ENCODE measurements at regions not wholly inside any gene's neighbourhood (a gene's known extent, or its start where the extent isn't known, plus 50 kb on each side); places are given as distances from the start of the nearest gene placed in this dataset.
"Not testable (repeated sequence)": the region's sequence is repeated elsewhere in the genome, so short reads cannot be mapped to it uniquely, and the experiment has no call there.

- DNase-seq (ENCODE audit: low read depth): no peak
- Histone ChIP-seq H3K9ac (ENCODE audit: low read length) (no peak overlapping the region), H3K9me3 (ENCODE audit: control insufficient read depth, low read length) (no peaks in the 10 kb centered on the region), H3K27me3 (replicated peaks; ENCODE audit: control insufficient read depth, insufficient read depth, low read length) (no peaks in the 10 kb centered on the region), H3K4me1 (ENCODE audit: control insufficient read depth, insufficient read depth, low read length) (no peaks in the 10 kb centered on the region), H3K36me3 (ENCODE audit: control insufficient read depth, insufficient read depth, low read length, severe bottlenecking) (no peaks in the 10 kb centered on the region), H3K4me3 (ENCODE audit: low read length) (no peak overlapping the region)
These were observed 147.2 kb upstream of the KLHL1 start for GRCh38 chr13:70255406-70255991.

- Histone ChIP-seq H3K4me1 (ENCODE audit: control insufficient read depth, insufficient read depth, low read length) (no peaks in the 10 kb centered on the region), H3K4me3 (ENCODE audit: low read length) (no peak overlapping the region), H3K9ac (ENCODE audit: low read length) (no peak overlapping the region), H3K36me3 (ENCODE audit: control insufficient read depth, insufficient read depth, low read length, severe bottlenecking) (no peaks in the 10 kb centered on the region), H3K27me3 (replicated peaks; ENCODE audit: control insufficient read depth, insufficient read depth, low read length) (no peaks in the 10 kb centered on the region), H3K9me3 (ENCODE audit: control insufficient read depth, low read length) (no peaks in the 10 kb centered on the region)
- no peak for DNase-seq (ENCODE audit: low read depth)
These were observed 145.6 kb upstream of the KLHL1 start for GRCh38 chr13:70253834-70254233.

GRCh38 chr13:70253411-70253810, 145.2 kb upstream of the KLHL1 start:
- Histone ChIP-seq H3K9ac (ENCODE audit: low read length) (no peak overlapping the region), H3K4me3 (ENCODE audit: low read length) (no peak overlapping the region), H3K27me3 (replicated peaks; ENCODE audit: control insufficient read depth, insufficient read depth, low read length) (no peaks in the 10 kb centered on the region), H3K36me3 (ENCODE audit: control insufficient read depth, insufficient read depth, low read length, severe bottlenecking) (no peaks in the 10 kb centered on the region), H3K4me1 (ENCODE audit: control insufficient read depth, insufficient read depth, low read length) (no peaks in the 10 kb centered on the region), H3K9me3 (ENCODE audit: control insufficient read depth, low read length) (no peaks in the 10 kb centered on the region)
- no peak for DNase-seq (ENCODE audit: low read depth)

- no peaks in the 10 kb centered on the region for H3K4me1 ChIP-seq (ENCODE audit: control insufficient read depth, insufficient read depth, low read length)
- no peak for DNase-seq (ENCODE audit: low read depth)
- H3K9me3 ChIP-seq (ENCODE audit: control insufficient read depth, low read length): no peaks in the 10 kb centered on the region
- H3K36me3 ChIP-seq (ENCODE audit: control insufficient read depth, insufficient read depth, low read length, severe bottlenecking): no peaks in the 10 kb centered on the region
- no peaks in the 10 kb centered on the region for H3K27me3 ChIP-seq (replicated peaks; ENCODE audit: control insufficient read depth, insufficient read depth, low read length)
- no peak overlapping the region for H3K9ac ChIP-seq (ENCODE audit: low read length)
- H3K4me3 ChIP-seq (ENCODE audit: low read length): no peak overlapping the region
These were observed 141.2 kb upstream of the KLHL1 start for GRCh38 chr13:70249332-70250064.

- Histone ChIP-seq H3K9me3 (ENCODE audit: control insufficient read depth, low read length) (no peaks in the 10 kb centered on the region), H3K4me1 (ENCODE audit: control insufficient read depth, insufficient read depth, low read length) (no peaks in the 10 kb centered on the region), H3K27me3 (replicated peaks; ENCODE audit: control insufficient read depth, insufficient read depth, low read length) (no peaks in the 10 kb centered on the region), H3K4me3 (ENCODE audit: low read length) (no peak overlapping the region), H3K36me3 (ENCODE audit: control insufficient read depth, insufficient read depth, low read length, severe bottlenecking) (no peaks in the 10 kb centered on the region), H3K9ac (ENCODE audit: low read length) (no peak overlapping the region)
- no peak for DNase-seq (ENCODE audit: low read depth)
These were observed 128.9 kb upstream of the KLHL1 start for GRCh38 chr13:70237131-70237530.

DNA sequence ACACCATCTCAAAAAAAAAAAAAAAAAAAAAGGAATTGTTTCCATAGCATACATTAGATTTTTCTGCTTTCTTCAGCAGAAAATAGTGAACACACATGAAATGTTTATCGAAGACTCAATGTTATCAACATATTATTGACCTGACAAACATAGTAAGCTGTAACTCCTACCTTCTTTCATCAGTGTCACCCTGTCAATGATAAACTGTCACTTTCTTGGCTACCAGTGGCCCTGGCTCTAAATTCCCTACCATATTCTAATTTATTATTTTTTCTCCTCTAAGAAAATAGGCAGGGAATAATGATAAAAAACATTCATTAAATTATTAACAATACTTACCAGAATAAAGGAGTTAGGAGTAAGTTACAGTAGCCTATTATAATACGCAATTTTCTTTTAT, 127.3 kb upstream of the KLHL1 start:
- no peaks in the 10 kb centered on the region for H3K4me1 ChIP-seq (ENCODE audit: control insufficient read depth, insufficient read depth, low read length)
- H3K9ac ChIP-seq (ENCODE audit: low read length): no peak overlapping the region
- no peaks in the 10 kb centered on the region for H3K36me3 ChIP-seq (ENCODE audit: control insufficient read depth, insufficient read depth, low read length, severe bottlenecking)
- H3K9me3 ChIP-seq (ENCODE audit: control insufficient read depth, low read length): no peaks in the 10 kb centered on the region
- no peaks in the 10 kb centered on the region for H3K27me3 ChIP-seq (replicated peaks; ENCODE audit: control insufficient read depth, insufficient read depth, low read length)
- H3K4me3 ChIP-seq (ENCODE audit: low read length): no peak overlapping the region
- DNase-seq (ENCODE audit: low read depth): no peak

- no peaks in the 10 kb centered on the region for H3K36me3 ChIP-seq (ENCODE audit: control insufficient read depth, insufficient read depth, low read length, severe bottlenecking)
- no peak for DNase-seq (ENCODE audit: low read depth)
- no peak overlapping the region for H3K4me3 ChIP-seq (ENCODE audit: low read length)
- no peaks in the 10 kb centered on the region for H3K27me3 ChIP-seq (replicated peaks; ENCODE audit: control insufficient read depth, insufficient read depth, low read length)
- H3K9ac ChIP-seq (ENCODE audit: low read length): no peak overlapping the region
- no peaks in the 10 kb centered on the region for H3K4me1 ChIP-seq (ENCODE audit: control insufficient read depth, insufficient read depth, low read length)
- H3K9me3 ChIP-seq (ENCODE audit: control insufficient read depth, low read length): no peaks in the 10 kb centered on the region
These were observed 115.7 kb upstream of the KLHL1 start for GRCh38 chr13:70223911-70224310.

- H3K4me1 ChIP-seq (ENCODE audit: control insufficient read depth, insufficient read depth, low read length): no peaks in the 10 kb centered on the region
- no peaks in the 10 kb centered on the region for H3K27me3 ChIP-seq (replicated peaks; ENCODE audit: control insufficient read depth, insufficient read depth, low read length)
- no peak overlapping the region for H3K9ac ChIP-seq (ENCODE audit: low read length)
- H3K9me3 ChIP-seq (ENCODE audit: control insufficient read depth, low read length): no peaks in the 10 kb centered on the region
- no peak overlapping the region for H3K4me3 ChIP-seq (ENCODE audit: low read length)
- DNase-seq (ENCODE audit: low read depth): no peak
- H3K36me3 ChIP-seq (ENCODE audit: control insufficient read depth, insufficient read depth, low read length, severe bottlenecking): no peaks in the 10 kb centered on the region
These were observed 114.7 kb upstream of the KLHL1 start for GRCh38 chr13:70222926-70223325.

DNA sequence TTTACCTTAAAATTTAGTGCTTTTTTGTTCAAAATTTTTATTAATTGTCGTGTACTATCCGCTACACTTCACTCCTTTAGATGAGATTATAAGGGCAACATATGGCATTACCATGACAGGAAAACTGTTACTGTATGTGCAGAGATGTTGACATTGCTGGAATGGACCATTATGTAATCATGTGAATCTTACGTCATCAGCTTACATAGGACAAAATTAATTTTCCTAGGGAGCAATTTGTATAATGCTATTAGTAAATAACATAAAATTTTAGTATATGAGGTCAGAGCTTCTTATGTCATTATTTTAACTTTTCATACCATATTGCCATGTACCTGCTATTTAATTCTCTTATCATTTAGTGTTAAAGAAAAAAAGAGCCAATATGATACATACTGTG, 110.4 kb upstream of the KLHL1 start:
- no peak overlapping the region for H3K9ac ChIP-seq (ENCODE audit: low read length)
- H3K36me3 ChIP-seq (ENCODE audit: control insufficient read depth, insufficient read depth, low read length, severe bottlenecking): no peaks in the 10 kb centered on the region
- H3K9me3 ChIP-seq (ENCODE audit: control insufficient read depth, low read length): no peaks in the 10 kb centered on the region
- H3K4me3 ChIP-seq (ENCODE audit: low read length): no peak overlapping the region
- no peaks in the 10 kb centered on the region for H3K27me3 ChIP-seq (replicated peaks; ENCODE audit: control insufficient read depth, insufficient read depth, low read length)
- no peaks in the 10 kb centered on the region for H3K4me1 ChIP-seq (ENCODE audit: control insufficient read depth, insufficient read depth, low read length)
- no peak for DNase-seq (ENCODE audit: low read depth)

GRCh38 chr13:70208968-70209367, 100.7 kb upstream of the KLHL1 start:
- H3K9me3 ChIP-seq (ENCODE audit: control insufficient read depth, low read length); H3K4me3 ChIP-seq (ENCODE audit: low read length); H3K36me3 ChIP-seq (ENCODE audit: control insufficient read depth, insufficient read depth, low read length, severe bottlenecking); H3K4me1 ChIP-seq (ENCODE audit: control insufficient read depth, insufficient read depth, low read length); H3K27me3 ChIP-seq (replicated peaks; ENCODE audit: control insufficient read depth, insufficient read depth, low read length); H3K9ac ChIP-seq (ENCODE audit: low read length); DNase-seq (ENCODE audit: low read depth): not testable (repeated sequence)

DNA sequence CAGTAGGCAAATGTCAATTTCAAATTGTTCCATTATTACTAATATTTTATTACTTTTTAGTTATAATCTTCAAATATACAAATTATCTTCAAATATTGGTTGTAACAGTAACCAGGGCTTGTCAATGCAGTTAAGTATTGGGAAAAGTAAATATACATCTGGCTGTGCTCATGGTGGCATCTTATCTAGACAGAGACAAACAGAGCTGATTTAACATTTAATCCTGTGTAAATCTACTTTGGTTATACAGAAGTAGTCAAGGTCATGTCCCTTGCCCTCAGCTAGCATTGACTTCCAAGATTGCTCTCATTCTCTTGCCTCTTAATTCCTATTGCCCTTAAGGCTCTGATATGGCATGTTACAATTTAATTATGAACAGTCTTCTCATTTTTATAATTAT, 98.4 kb upstream of the KLHL1 start:
- Histone ChIP-seq H3K9me3 (ENCODE audit: control insufficient read depth, low read length) (peaks cover 10% of the 10 kb centered on the region), H3K4me1 (ENCODE audit: control insufficient read depth, insufficient read depth, low read length) (no peaks in the 10 kb centered on the region), H3K9ac (ENCODE audit: low read length) (no peak overlapping the region), H3K4me3 (ENCODE audit: low read length) (no peak overlapping the region), H3K36me3 (ENCODE audit: control insufficient read depth, insufficient read depth, low read length, severe bottlenecking) (no peaks in the 10 kb centered on the region), H3K27me3 (replicated peaks; ENCODE audit: control insufficient read depth, insufficient read depth, low read length) (no peaks in the 10 kb centered on the region)
- no peak for DNase-seq (ENCODE audit: low read depth)

All from adipocyte (in vitro differentiated cells).